ENCODE measurements at regions not wholly inside any gene's neighbourhood (a gene's known extent, or its start where the extent isn't known, plus 50 kb on each side); places are given as distances from the start of the nearest gene placed in this dataset.

DNA sequence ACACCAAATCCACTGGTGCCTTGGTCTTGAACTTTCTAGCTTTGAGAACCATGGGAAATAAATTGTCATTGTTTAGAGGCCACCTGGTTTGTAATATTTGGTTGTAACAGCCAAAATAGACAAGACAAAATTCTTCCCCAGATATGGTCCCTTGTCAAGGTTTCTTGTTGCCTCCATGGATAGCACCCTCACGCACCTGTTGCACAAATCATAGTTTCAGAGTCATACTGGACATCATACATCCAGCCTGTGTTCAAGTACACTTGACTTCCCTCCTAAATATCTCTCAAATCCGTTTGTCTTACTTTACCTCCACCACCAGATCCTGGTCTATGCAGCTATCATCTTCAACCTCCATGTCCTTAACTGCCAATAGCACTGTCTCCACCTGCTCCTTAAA is 256.7 kb upstream of the IGFBP3 start:
- no peak for TF ChIP-seq POLR2A (IDR thresholded peaks at IDR 0.05; ENCODE audit: extremely low read depth, insufficient read length)
- no peak for TF ChIP-seq CTCF (IDR thresholded peaks at IDR 0.05; ENCODE audit: low read depth, low read length)
- TF ChIP-seq, protein P1, sequence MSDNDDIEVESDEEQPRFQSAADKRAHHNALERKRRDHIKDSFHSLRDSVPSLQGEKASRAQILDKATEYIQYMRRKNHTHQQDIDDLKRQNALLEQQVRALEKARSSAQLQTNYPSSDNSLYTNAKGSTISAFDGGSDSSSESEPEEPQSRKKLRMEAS (IDR thresholded peaks at IDR 0.05; ENCODE audit: low read depth, low read length): no peak
- no peak for TF ChIP-seq MYC (IDR thresholded peaks at IDR 0.05; ENCODE audit: low read depth, low read length)
